Activated CD8-positive, alpha-beta T cell treated with anti-CD3 and anti-CD28 coated beads for 36 hours (primary cell): ENCODE measurements at regions not wholly inside any gene's neighbourhood (a gene's known extent, or its start where the extent isn't known, plus 50 kb on each side); places are given as distances from the start of the nearest gene placed in this dataset.

ENCODE experiments used
- ATAC-seq: fragments of 200-7000 bp; cut with Tn5 transposase; one replicate; pipeline ENCODE4 v1.10.0; 2021; ENCODE audit warnings: mild to moderate bottlenecking, moderate library complexity
- CTCF ChIA-PET: fragments of 350-600 bp; sonication (Branson Sonifier 250); formaldehyde crosslinking; loops from one replicate; lab custom pipeline; 2021; ENCODE audit warnings: antibody characterized with exemption; lab: Charles Lee
- POLR2A ChIA-PET: fragments of 350-600 bp; sonication (Branson Sonifier 250); formaldehyde crosslinking; loops from one replicate; lab custom pipeline; 2021; ENCODE audit warnings: antibody characterized with exemption; lab: Charles Lee
- DNase-seq: peaks from one replicate; pipeline ENCODE4 v3.0.0-alpha.2; 2020
- H3K27ac Mint-ChIP-seq: one replicate; pipeline ENCODE4 v1.8.0; 2021; ENCODE audit warnings: mild to moderate bottlenecking, mixed read lengths
- H3K27me3 Mint-ChIP-seq: one replicate; pipeline ENCODE4 v1.8.0; 2021; ENCODE audit warnings: mixed read lengths
- H3K36me3 Mint-ChIP-seq: one replicate; pipeline ENCODE4 v1.8.0; 2021; ENCODE audit warnings: low read depth, mixed read lengths
- H3K4me1 Mint-ChIP-seq: one replicate; pipeline ENCODE4 v1.8.0; 2021; ENCODE audit warnings: low read depth, mixed read lengths
- H3K4me3 Mint-ChIP-seq: one replicate; pipeline ENCODE4 v1.8.0; 2021; ENCODE audit warnings: mild to moderate bottlenecking, moderate library complexity, mixed read lengths
- H3K9me3 Mint-ChIP-seq: one replicate; pipeline ENCODE4 v1.8.0; 2021; ENCODE audit warnings: mixed read lengths
- CTCF ChIP-seq: fragments of 200-600 bp; IDR thresholded peaks from one replicate; pipeline ENCODE4 v1.8.0; 2022; ENCODE audit warnings: antibody characterized with exemption, mild to moderate bottlenecking
- intact Hi-C: fragments of 100-400 bp; cut with micrococcal nuclease; formaldehyde crosslinking; loops from one replicate; pipeline ENCODE4 v1.10.0; 2022

- DNase-seq, result no peak
- Mint-ChIP-seq H3K9me3 (peaks cover 11% of the 10 kb centered on the region), H3K27me3 (peaks cover 6% of the 10 kb centered on the region), H3K27ac (no peak overlapping the region), H3K4me1 (no peaks in the 10 kb centered on the region), H3K4me3 (no peak overlapping the region), H3K36me3 (peaks cover 11% of the 10 kb centered on the region)
- CTCF ChIA-PET, result no interaction called here
- POLR2A ChIA-PET, result no interaction called here
- no peak for TF ChIP-seq CTCF
- no peak for ATAC-seq
- intact Hi-C loops, result no loop called here
Observed at GRCh38 chr21:34263629-34264028, 100.2 kb upstream of the KCNE2 start.

GRCh38 chr21:34266351-34266750, 97.5 kb upstream of the KCNE2 start:
- intact Hi-C loops, result no loop called here
- ATAC-seq (no peak), DNase-seq (no peak)
- peaks cover 2% of the 10 kb centered on the region for H3K27me3 Mint-ChIP-seq
- TF ChIP-seq CTCF, result no peak
- H3K27ac Mint-ChIP-seq, result no peak overlapping the region
- peaks cover 11% of the 10 kb centered on the region for H3K36me3 Mint-ChIP-seq
- POLR2A ChIA-PET, result no interaction called here
- no peak overlapping the region for H3K4me3 Mint-ChIP-seq
- H3K9me3 Mint-ChIP-seq, result peaks cover 11% of the 10 kb centered on the region
- H3K4me1 Mint-ChIP-seq, result no peaks in the 10 kb centered on the region
- CTCF ChIA-PET, result no interaction called here

- ATAC-seq (no peak), DNase-seq (no peak)
- peaks cover 5% of the 10 kb centered on the region for H3K9me3 Mint-ChIP-seq
- no peaks in the 10 kb centered on the region for H3K4me1 Mint-ChIP-seq
- no peak for TF ChIP-seq CTCF
- POLR2A ChIA-PET, result no interaction called here
- CTCF ChIA-PET, result no interaction called here
- no peak overlapping the region for H3K27ac Mint-ChIP-seq
- H3K27me3 Mint-ChIP-seq, result peaks cover 4% of the 10 kb centered on the region
- H3K36me3 Mint-ChIP-seq, result peaks cover 5% of the 10 kb centered on the region
- intact Hi-C loops, result no loop called here
- no peak overlapping the region for H3K4me3 Mint-ChIP-seq
Observed at GRCh38 chr21:34268493-34268892, 95.3 kb upstream of the KCNE2 start.

GRCh38 chr21:34270411-34270810, 93.4 kb upstream of the KCNE2 start:
- CTCF ChIA-PET, result interaction anchor here (0.9 to 1.0 kb wide), 2 partner anchors 77 to 346 kb away, joined by 3 to 4 read pairs; no protein-coding TSS in a partner anchor
- POLR2A ChIA-PET, result no interaction called here
- Mint-ChIP-seq H3K4me3 (no peak overlapping the region), H3K9me3 (no peaks in the 10 kb centered on the region), H3K36me3 (no peaks in the 10 kb centered on the region), H3K27ac (no peak overlapping the region), H3K4me1 (no peaks in the 10 kb centered on the region), H3K27me3 (peaks cover 8% of the 10 kb centered on the region)
- DNase-seq (no peak), ATAC-seq (no peak)
- no peak for TF ChIP-seq CTCF
- intact Hi-C loops, result no loop called here

GRCh38 chr21:34271189-34271851, 92.5 kb upstream of the KCNE2 start:
- TF ChIP-seq CTCF, result no peak
- no peaks in the 10 kb centered on the region for H3K4me1 Mint-ChIP-seq
- intact Hi-C loops, result no loop called here
- H3K36me3 Mint-ChIP-seq, result no peaks in the 10 kb centered on the region
- no peak overlapping the region for H3K4me3 Mint-ChIP-seq
- DNase-seq, result no peak
- H3K27me3 Mint-ChIP-seq, result peaks cover 8% of the 10 kb centered on the region
- no peak overlapping the region for H3K27ac Mint-ChIP-seq
- no peaks in the 10 kb centered on the region for H3K9me3 Mint-ChIP-seq
- CTCF ChIA-PET, result interaction anchor here (2.2 kb wide), 1 partner anchor 77 kb away, joined by 6 read pairs; no protein-coding TSS in a partner anchor
- POLR2A ChIA-PET, result no interaction called here
- ATAC-seq, result no peak
